HG02870 (cell line): ENCODE measurements at regions not wholly inside any gene's neighbourhood (a gene's known extent, or its start where the extent isn't known, plus 50 kb on each side); places are given as distances from the start of the nearest gene placed in this dataset.
A peak's percentile ranks its signal among the peaks of the same experiment; 100 is the strongest.

ENCODE experiments used
- ATAC-seq: cut with Tn5 transposase; IDR thresholded peaks from one replicate; pipeline ENCODE4 v1.9.1; 2021; ENCODE audit warnings: mild to moderate bottlenecking, moderate library complexity; ENCODE audit not compliant: unreplicated experiment

DNA sequence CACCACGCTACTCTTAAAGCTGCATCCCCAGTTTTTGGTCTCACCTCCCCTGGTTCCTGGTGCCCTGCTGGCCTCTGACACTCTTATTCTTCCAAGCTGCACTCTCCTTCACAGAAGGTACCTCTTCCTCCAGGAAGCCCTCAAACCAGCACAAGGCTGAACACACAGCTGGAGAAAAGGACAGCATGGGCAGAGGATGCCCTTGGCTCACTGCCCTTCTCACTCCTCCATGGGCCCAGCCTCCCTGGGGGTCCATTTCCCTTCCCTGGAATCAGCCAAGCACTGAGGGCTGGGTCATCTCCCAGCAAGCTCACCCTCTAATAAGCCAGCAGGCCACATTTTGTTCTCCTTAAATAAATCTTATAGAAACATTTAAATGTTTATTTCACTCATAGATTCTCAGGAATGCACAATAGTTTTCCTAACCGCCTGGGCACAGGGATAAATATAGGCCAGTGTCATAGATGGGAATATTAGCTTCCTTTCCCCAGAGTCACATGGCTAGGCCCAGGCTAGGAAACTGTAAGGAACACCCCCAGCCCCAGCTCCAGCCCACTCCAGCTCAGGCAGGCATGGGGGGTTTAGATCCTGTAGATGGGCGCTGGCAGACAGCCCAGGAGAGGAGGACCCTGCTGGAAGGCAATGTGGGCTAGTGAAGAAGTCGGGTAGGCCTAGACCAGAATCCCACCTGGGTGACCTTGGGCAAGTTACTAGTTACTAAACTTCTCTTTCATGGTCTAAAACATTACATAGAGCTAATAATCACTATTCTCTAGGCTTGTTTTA is 51.5 kb downstream of the IRAG1 start:
- ATAC-seq = no peak

DNA sequence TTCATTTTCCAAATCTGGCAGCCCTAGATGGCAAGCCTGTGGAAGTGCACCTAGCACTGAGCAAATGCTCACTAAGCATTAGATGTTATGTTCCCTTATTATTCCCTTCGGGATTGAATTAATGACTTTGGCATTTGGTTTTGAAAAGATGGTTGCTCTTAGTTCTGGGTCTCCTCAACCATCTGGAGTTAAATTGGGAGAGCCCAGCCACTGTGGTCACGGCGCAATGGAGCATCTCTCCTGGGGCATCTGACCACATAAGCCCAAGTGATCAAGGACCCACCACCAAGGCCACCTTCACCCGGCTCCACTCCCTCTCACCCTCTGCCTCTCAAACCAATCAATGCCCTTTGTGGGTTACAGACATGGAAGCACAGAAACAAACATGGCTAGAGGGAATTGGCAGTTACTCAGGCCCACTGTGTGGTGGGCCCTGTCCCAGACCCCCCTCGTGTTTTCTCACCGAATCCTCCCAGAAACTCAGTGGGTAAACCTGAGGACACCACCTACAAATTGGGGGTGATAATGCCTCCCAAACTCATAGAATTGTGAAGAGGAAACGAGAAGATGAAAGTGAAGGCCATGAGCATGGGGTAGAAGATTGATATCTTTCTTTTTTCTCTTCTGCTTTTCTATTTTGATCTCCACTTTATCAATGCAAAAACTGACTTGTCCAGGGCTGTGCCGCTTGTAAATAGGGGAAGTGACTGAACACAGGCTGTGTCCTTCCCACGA is 52.2 kb downstream of the IRAG1 start:
- ATAC-seq = peak; percentile 93

DNA sequence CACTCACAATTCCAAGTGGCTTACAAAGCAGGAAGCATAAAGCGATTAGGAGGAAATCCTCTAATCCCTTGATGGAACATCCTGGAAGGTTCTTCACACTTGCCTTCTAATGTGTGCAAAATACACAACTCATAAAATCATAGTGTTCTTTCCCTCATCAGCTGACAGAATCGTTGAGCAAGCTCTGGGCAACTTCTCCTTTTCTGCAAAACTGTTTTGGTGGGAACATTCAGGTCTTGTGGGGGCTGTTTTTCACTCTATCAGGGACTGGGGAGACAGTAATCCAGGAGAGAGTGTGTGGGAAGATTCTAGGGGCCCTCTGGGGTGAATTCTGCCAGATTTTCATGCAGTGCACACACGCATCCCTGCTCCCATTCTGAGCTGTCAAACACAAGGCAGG is 53.2 kb downstream of the IRAG1 start:
- ATAC-seq = no peak

DNA sequence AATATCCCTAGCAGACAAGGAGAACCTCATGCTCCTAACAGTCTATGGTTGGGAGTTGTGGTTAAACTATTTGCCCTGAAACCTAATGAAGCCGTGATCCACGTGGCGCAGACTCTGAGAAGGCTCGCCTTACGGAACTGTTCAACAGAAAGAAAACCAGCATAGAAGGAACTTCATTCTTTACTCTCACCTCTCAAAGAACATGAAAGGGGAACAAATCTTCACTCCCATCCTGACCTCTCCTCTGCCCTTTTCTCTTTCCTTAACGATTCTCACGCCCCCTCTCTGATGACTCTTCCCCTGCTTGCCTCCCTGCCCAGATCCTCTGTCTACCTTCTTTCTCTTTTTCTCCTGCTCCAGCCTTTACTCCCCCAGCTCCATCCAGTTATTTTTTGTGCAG is 54.2 kb downstream of the IRAG1 start:
- ATAC-seq = no peak

DNA sequence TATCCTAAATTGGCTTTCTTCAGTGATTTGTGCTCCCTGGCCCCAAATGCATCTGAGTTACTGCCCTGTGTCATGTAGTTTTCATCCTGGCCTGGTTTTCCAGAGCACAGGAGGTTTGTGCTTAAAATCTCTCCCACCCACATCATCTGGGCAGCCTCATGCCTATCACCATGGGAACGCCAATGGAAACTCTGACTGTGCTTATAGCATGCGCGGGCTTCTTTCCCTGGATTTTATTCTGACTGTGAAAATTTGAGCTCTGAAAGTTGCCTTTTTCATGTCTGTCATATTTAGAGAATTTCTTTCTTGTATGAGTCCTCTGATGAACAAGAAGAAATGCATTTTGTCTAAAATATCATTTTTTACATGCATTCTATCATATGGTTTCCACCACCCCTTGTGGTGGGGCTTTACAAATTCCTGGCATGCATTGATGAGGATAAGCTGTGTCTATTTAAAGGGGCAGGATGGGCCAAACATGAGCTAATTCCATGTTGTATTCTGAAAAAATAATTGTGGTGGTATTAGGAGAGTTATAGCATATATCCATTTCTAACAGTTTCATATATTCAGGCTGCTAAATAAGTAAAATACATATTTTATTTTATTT is 55.1 kb downstream of the IRAG1 start:
- ATAC-seq = no peak

DNA sequence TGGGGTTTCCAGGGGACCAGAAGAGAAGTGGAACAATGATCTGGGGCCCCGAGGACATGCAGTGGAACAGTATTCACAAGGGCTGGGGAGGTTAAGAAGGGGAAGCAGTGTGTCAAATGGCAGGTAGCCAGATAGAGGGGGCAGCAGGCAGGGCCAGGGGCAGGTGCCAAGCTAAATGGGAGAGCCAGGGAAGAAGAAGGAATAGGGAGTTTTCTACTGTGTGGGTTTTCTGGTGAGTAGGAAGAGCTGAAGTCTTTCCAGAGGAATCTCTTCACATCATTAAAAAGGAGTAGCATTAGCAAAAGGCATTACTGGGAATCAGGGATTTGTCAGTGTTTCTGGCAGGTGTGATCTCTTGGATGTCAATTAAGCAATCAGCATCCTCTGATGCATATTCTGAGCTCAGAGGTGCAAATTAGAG is 55.8 kb downstream of the IRAG1 start:
- no peak for ATAC-seq

DNA sequence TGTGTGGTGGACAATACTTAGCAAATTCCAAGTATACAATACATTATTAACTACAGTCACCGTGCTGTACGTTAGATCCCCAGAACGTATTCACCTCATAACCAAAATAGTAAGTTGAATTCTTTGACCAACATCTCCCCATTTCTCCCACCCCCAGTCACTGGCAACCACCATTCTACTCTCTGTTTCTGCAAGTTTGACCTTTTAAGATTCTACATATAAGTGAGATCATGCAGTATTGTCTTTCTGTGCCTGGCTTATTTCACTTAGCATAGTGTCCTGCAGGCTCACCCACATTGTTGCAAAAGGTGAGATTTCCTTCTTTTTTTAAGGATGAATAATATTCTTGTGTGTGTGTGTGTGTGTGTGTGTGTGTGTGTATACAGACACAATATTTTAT is 59.1 kb downstream of the IRAG1 start:
- ATAC-seq = no peak

DNA sequence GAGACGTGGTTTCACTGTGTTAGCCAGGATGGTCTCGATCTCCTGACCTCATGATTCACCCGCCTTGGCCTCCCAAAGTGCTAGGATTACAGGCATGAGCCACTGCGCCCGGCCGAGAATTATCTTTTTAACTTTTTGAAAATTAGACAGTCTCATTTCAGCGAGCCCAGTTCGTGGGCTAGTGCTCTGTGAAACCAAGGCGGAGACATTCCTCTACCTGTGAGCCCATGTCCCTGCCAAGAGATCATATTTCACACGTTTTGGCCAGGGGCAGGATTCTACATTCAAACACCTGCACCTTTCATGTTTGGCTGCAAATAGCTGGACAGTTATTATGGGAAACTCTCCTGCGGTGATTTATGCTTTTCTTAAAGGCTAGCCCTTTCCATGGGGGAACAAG is 60.3 kb downstream of the IRAG1 start:
- no peak for ATAC-seq

DNA sequence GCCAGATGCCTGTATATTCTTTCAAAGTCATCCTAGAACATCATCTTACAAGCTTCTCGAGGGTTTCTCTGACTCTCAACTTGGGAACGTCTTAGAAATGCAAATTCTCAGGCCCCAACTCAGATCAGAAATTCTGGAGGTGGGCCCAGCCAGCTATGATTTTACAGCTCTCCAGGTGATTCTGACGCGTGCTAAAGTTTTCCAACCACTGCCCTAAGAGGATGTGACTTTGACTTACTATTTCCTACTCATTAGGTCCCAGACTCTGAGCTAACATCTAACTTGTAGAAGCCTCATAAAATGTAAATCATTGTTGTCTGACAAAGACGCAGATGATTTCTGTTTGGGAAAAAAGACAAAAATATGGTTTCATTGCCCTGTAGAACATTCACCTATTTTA is 61.1 kb downstream of the IRAG1 start:
- no peak for ATAC-seq

DNA sequence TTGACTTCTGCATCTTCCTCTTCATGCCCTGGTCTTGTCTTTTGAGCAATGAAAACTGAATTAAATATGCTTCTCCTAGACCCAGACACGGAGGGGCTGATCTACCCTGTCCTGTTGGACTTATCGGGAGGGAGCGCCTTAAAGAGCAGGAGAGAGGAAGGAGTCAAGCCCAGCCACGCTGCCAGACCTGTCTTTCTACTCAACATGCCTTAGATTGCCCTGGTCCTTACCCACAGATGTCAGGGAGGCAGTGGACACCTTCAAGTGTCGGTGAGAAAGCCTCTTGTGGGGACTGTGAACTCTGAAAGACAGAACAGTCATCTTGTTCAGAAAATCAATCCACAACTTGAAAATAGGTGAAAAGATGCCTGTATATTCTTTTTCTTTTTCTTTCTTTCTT is 61.8 kb downstream of the IRAG1 start:
- no peak for ATAC-seq

DNA sequence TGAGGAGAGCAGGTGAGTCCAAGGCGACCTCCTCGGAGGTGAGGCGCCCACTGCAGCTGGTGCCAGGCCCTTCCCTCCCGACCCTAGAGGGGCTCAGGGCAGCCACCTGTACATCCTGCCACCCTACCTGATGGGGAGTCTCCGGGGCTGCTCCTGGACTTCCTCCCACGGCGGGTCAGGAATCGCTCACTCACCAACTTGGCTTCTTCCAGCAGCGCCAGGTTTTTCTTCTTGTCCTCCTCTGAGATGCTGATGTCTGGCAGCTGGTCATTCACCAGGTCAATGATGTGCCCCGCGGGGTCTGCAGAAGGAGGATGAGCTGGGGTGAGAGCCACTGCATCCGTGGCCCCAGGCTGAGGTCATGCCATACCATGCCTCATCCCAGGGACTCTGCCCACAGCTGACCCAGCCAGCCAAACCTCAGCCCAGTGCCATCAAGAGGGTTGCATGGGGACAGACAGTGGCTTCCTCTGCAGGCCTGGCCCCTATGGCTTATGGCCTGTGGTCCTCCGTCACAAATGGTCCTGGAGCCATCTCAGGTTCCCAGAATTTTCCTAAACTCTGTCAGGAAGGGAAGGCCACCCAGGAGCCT is 61.0 kb upstream of the LYVE1 start:
- ATAC-seq = no peak

DNA sequence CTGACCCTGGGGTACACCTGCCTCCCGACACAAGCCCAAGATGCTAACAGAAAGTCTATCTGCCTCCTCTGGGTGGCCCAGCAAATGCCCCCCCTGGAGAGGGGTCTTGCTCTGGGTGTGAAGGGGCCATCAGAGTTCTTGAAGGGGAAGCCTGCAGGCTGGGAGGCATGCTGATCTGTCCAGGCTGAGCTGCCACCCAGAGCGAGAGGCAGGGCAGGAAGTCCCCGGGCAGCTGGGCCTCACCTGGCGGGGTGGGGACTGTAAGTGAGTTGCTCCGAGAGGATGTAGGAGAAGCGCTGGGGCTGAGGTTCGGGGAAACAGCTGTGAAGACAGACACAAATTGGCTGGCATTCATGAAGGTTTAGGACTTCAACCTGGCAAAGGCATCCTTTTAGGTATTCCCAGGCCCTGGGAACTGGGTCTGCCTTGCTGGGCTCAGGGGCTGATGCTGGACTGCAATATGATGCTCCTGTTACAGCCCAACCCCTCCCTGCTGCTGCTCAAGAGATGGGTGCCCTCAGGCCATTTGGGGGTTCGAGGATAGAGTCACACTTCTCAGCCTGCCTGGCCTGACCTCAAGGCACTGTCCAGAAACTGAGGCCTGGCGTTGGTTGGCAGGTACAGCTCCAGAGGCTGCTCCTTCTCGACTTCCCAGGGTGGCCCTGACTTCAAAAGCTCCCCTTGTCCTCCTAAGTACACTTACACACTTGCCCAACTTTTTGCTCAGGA is 60.2 kb upstream of the LYVE1 start:
- no peak for ATAC-seq

DNA sequence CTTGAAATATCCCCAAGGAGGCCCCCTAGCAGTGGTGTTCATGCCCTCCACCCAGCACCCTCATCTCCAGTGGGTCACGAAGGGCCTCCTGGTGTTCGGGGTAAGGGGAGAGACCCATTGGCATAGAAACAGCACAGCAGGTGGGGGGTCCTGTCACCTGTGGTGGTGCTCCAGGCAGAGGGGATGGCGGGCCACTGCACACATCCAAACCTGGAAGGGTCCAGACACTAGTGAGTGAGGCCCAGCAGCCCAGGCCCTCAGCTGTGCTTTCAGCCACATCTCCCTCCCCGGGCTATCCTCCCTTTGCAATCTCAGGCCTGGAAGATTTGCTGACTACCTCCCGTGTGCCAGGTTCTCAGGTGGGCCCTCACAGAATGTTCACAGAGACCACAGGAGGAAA is 59.4 kb upstream of the LYVE1 start:
- no peak for ATAC-seq

DNA sequence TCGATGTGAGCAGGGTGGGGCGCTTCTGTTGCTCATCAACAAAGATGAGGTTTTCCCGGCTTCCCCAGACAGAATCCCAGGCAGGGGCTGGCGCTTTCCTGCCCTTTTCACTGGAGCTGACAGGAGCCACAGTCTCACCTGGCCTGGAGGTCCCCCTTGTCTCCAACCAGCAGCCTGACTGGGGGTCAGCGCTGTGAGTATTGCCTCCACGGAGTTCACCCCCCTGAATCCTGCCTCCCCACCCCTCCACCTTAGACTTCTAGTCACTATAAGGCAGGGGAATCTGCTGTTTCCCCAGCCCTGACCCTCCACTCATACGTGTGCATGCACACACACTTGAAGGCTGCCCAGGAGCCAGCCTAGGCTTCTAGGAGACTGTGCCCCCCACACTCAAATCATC is 58.8 kb upstream of the LYVE1 start:
- no peak for ATAC-seq

DNA sequence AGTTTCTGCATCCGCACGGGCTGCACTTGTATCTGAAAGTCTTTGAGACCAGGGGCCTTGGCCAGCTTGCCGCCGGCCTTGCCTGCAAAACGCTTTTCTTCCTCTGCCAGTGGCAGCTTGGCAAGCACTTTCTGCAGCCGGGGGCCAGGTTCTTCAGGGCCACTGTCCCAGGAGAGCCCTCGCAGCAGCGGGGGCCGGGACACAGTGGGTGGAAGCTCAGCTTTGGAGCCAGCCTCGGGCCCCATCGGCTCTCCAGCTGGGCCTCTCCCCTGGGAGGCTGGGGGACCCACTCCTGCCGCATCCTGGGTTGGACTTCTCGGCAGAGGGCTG is 57.5 kb upstream of the LYVE1 start:
- ATAC-seq = no peak

DNA sequence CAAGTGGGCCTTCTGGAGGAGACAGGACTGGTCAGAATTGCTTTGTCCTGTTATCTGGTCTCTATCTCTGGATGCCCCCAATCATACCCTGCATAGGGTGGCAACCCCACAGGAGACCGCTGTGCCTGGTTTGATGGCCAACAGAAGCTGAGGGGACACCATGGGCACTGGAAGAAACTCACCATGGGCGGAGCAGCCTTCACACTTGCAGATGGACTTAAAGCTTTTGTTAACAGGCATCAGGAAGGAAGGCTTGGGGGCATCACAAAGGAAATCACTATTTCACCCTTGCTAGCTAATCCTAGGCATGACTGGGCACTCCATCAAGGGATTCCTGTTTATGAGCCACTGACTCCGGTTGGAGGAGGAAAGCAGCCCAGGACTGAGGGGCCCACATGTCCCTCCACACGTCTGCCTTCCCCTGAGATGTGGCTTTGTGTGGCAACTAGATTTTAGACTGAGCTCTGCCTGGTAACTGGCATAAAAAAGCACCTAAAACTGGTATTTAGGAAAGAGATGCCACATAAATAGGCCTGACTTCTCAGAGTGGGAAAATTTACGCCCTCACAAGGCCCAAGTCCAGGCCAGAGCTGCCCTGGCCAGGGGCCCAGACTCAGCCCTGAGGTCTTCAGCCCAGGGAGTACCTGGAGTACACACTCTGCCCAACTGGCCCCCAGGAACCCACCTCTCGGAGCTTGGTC is 57.0 kb upstream of the LYVE1 start:
- no peak for ATAC-seq

DNA sequence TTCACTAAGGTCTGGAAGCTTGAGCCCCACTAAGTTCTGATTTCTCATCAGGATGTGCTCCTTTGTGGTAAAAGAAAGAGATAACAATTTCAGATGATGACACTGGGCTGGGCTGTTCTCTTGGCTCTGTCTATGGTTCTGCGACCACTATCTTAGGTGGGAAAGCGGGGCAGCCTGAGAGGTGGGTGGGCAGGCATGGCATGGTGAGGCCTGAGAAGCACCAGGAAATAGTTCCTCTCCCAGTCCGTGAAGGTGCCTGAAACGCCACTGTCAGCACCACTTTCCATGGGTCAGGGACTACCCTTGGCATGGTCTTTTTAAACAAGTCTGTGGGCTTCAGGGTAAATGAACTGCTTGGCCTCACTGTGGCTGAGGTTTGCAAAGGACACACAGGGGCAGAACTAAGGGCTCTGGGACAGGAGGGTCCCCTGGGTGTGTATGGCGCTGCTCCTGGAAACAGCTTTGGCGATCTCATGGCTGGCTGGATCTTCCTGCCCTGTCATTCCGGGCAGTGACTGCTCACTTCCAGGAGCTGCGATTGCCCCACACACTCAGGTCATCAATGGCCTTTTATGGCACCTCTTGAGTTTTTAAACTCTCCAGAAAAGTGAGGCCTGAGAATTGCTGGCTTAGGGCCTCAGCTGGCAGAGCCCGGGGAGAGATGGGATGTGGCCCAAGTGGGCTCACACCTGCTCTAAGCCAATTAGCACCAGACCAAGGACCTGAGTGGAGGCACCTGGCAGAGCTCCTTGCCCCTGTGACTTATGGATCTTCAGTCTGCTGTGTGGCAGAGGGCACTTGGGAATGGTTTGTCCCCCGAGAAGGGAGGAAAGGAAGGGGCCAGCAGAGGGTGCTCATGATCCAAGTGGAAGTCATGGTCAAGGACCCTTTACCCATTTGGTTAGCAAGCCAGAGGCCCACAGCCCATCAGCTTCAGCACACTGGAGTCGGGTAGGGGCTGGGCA is 55.6 kb upstream of the LYVE1 start:
- ATAC-seq = no peak

DNA sequence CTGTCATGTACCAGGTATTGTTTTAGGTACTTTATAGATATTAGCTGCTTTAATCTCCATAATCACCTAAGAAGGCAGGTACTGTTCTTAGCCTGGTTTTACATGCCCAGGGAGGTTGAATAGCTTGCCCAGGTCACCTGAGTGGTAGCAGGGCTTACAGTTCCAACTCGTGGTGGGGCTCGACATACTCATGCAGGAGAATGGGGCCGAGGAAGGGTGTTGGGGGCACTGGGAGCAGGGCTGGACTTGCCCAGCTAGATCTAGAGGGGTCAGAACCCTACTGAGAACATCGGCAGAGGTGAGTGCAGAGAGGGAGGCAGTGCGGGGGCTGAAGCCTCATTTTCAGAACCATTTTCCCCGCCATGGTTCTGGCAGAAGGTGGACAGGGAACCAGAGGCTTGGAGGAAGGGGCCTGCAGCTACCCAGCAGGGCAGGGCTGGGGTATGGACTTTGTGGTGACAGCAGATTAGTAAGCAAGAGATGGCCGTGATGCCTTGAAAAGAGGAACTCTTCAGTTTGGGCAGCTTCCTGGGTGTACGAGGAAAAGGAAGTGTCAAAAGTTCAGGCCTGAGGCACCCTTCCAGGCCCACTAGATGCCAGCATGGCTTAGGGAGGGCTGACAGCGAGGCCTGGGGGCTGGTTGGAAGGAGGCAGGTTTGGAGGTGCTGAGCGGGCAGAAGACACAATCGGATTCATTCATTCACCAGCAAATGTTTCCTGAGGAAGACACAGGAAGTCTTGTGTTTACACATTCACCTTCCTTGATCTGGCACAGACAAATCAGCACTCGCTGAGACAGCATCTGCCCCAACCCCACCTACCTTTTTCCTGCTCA is 54.7 kb upstream of the LYVE1 start:
- ATAC-seq = no peak

DNA sequence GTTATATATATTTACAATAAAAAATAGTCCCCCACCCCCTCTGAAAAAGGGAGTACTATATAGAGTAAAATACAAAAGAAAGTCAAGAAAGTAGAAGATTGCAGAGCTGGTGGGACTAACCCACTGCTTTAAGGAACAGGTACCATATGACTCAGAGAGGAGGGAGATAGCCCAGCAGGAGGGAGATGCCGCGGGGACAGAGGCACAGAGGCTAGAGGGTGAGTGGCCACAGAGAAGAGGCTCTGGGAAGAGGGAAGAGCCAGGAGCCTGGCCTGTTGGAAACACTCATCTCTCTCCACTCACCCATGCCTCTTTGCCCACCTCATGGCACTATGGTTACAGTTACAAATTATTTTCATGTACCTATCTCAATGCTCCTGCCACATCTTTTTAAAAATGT is 53.6 kb upstream of the LYVE1 start:
- no peak for ATAC-seq
